Heart left ventricle (tissue), 16 donors: ENCODE measurements at regions not wholly inside any gene's neighbourhood (a gene's known extent, or its start where the extent isn't known, plus 50 kb on each side); places are given as distances from the start of the nearest gene placed in this dataset.

ENCODE experiments used
- ATAC-seq, 4 donors: fragments of 200-7000 bp; cut with Tn5 transposase; one replicate each; pipeline ENCODE4 v1.9.1; 2020 to 2022; ENCODE audit warnings: moderate library complexity in 4 of 4, mild to moderate bottlenecking in 3 of 4, moderate number of reproducible peaks in 1 of 4
- DNase-seq, 5 donors: peaks; one replicate each; pipeline ENCODE4 v3.0.0-alpha.2; 2020
- H3K27ac ChIP-seq, 12 donors: fragments of 200-600 bp; sonication (generic) in 4 of 12; one replicate each; pipeline versions ENCODE4 v1.5.0 to v1.8.0; 2016 to 2022; ENCODE audit warnings: mild to moderate bottlenecking in 2 of 12
- H3K27me3 ChIP-seq, 9 donors: fragments of 200-600 bp; sonication (generic) in 2 of 9; one replicate each; pipeline versions ENCODE4 v1.5.1 to v1.8.0; 2016 to 2022; ENCODE audit warnings: mild to moderate bottlenecking in 3 of 9
- H3K36me3 ChIP-seq, 9 donors: fragments of 200-600 bp; sonication (generic) in 2 of 9; one replicate each; pipeline versions ENCODE4 v1.5.0 to v1.8.0; 2018 to 2022; ENCODE audit warnings: mild to moderate bottlenecking in 2 of 9
- H3K4me1 ChIP-seq, 12 donors: fragments of 200-600 bp; sonication (generic) in 4 of 12; one replicate each; pipeline versions ENCODE4 v1.5.0 to v1.8.0; 2016 to 2022; ENCODE audit warnings: mild to moderate bottlenecking in 3 of 12
- H3K4me3 ChIP-seq, 12 donors: fragments of 200-600 bp; sonication (generic) in 4 of 12; one replicate each; pipeline versions ENCODE4 v1.5.0 to v1.8.0; 2017 to 2022; ENCODE audit warnings: mild to moderate bottlenecking in 9 of 12, moderate library complexity in 4 of 12
- H3K9me3 ChIP-seq, 12 donors: fragments of 200-600 bp; sonication (generic) in 4 of 12; one replicate each; pipeline versions ENCODE4 v1.5.0 to v1.8.0; 2016 to 2022; ENCODE audit warnings: mild to moderate bottlenecking in 1 of 12
- CTCF ChIP-seq, 12 donors: fragments of 200-600 bp; sonication (generic) in 4 of 12; IDR thresholded peaks; one replicate each; pipeline versions ENCODE4 v1.5.0 to v1.8.0; 2018 to 2022; ENCODE audit warnings: antibody characterized with exemption in 12 of 12, mild to moderate bottlenecking in 5 of 12
- POLR2A ChIP-seq, 2 donors: fragments of 450-650 bp; IDR thresholded peaks; one replicate each; pipeline ENCODE4 v1.6.1; 2017; ENCODE audit warnings: antibody characterized with exemption in 2 of 2, mild to moderate bottlenecking in 2 of 2, moderate library complexity in 2 of 2
- WGBS, 4 donors: extraction: QIAGEN DNeasy Blood & Tissue Kit in 2 of 4; methylation state at CpG; one replicate each; pipeline versions ENCODE4 v1.1.5 to v1.1.7; 2013 to 2018; 5-methylcytosine and 5-hydroxymethylcytosine counted together
- intact Hi-C, 10 donors: fragments of 100-400 bp; cut with DNase I; formaldehyde crosslinking; loops; one replicate each; pipeline versions ENCODE4 v1.11.1 to v1.14.2; 2022
- donor health status: ischemic (EF 13 %, LVEDD 7.1; RV severe dilation, severe dysfunction).
- donor health status: healthy with polysubstance abuse.
- donor health status: DM: no; HTN: yes; CAD: no.
- donor health status: DM: no; HTN: no; CAD: no.
- donor health status: ischemic (EF 25% LVEDD 6.9; RV normal size, moderate dysfunction).
- donor health status: ischemic (EF 25% LVEDD 5.7; RV mildly dilated, moderate dysfunction).
- donor health status: healthy.
- donor health status: DM: yes; HTN: yes; CAD: no.
- donor health status: ischemic (EF 35%, LVEDD 5.7; RV mildly dilated, moderate dysfunction).
- donor health status: nonischemic (EF 11% LVEDD 7.7; RV severe dilation, severe dysfunction).
- donor health status: DM: yes; HTN: yes; CAD: no.
- donor health status: PGD.
- donor health status: ischemic (EF 29% LVEDD 5.4; RV normal size, mild dysfunction).
- donor health status: nonischemic (EF 23%, LVEDD 6.1; RV moderate dilation, normal function).

GRCh38 chr3:67228136-67228535, 230.0 kb downstream of the KBTBD8 start:
- Histone ChIP-seq H3K4me1 (no peaks in the 10 kb centered on the region), H3K27ac (no peak overlapping the region), H3K27me3 (no peaks in the 10 kb centered on the region), H3K4me3 (no peak overlapping the region), H3K9me3 (no peaks in the 10 kb centered on the region), H3K36me3 (no peaks in the 10 kb centered on the region)
- no peak for DNase-seq
- no peak for ATAC-seq
- TF ChIP-seq CTCF (IDR thresholded peaks at IDR 0.05): no peak
- intact Hi-C loops: no loop called here
- WGBS, 4 donors: 76 to 79% (median 77%) methylated on average over 8 of the region's 8 CpGs

GRCh38 chr3:67232642-67233041, 234.5 kb downstream of the KBTBD8 start:
- intact Hi-C loops: no loop called here
- WGBS, 4 donors: 75 to 85% (median 79%) methylated on average over 3 of the region's 3 CpGs
- DNase-seq (no peak), ATAC-seq (no peak)
- no peak overlapping the region for H3K4me3 ChIP-seq
- no peaks in the 10 kb centered on the region for H3K9me3 ChIP-seq
- H3K27ac ChIP-seq: no peak overlapping the region
- no peaks in the 10 kb centered on the region for H3K4me1 ChIP-seq
- no peaks in the 10 kb centered on the region for H3K36me3 ChIP-seq
- no peak for TF ChIP-seq POLR2A (IDR thresholded peaks at IDR 0.05)
- TF ChIP-seq CTCF (IDR thresholded peaks at IDR 0.05): no peak
- H3K27me3 ChIP-seq: peaks cover 0 to 4% (median 0%) of the 10 kb centered on the region in 9 donors

GRCh38 chr3:67239353-67239752, 241.2 kb downstream of the KBTBD8 start:
- Histone ChIP-seq H3K27me3 (no peaks in the 10 kb centered on the region), H3K9me3 (no peaks in the 10 kb centered on the region), H3K27ac (no peak overlapping the region), H3K4me3 (no peak overlapping the region), H3K4me1 (no peaks in the 10 kb centered on the region), H3K36me3 (no peaks in the 10 kb centered on the region)
- 84 to 90% (median 85%) methylated on average over 2 of the region's 2 CpGs for whole genome bisulfite sequencing, 4 donors
- TF ChIP-seq CTCF (IDR thresholded peaks at IDR 0.05) (no peak), POLR2A (IDR thresholded peaks at IDR 0.05) (no peak)
- intact Hi-C loops: no loop called here
- DNase-seq (no peak), ATAC-seq (no peak)

GRCh38 chr3:67241084-67241483, 243.0 kb downstream of the KBTBD8 start:
- Histone ChIP-seq H3K27ac (no peak overlapping the region), H3K4me1 (no peaks in the 10 kb centered on the region), H3K9me3 (no peaks in the 10 kb centered on the region), H3K36me3 (no peaks in the 10 kb centered on the region), H3K27me3 (no peaks in the 10 kb centered on the region), H3K4me3 (no peak overlapping the region)
- intact Hi-C loops: no loop called here
- no peak for TF ChIP-seq POLR2A (IDR thresholded peaks at IDR 0.05)
- TF ChIP-seq CTCF (IDR thresholded peaks at IDR 0.05): no peak
- 74 to 81% (median 77%) methylated on average over 4 of the region's 4 CpGs for WGBS, 4 donors
- no peak for DNase-seq
- no peak for ATAC-seq
